Amniotic epithelial cell (primary cell): ENCODE measurements at regions not wholly inside any gene's neighbourhood (a gene's known extent, or its start where the extent isn't known, plus 50 kb on each side); places are given as distances from the start of the nearest gene placed in this dataset.

Experiments used
- DNase-seq: peaks from one replicate; pipeline ENCODE4 v3.0.0-alpha.2; 2010; ENCODE audit warnings: low read depth

DNA sequence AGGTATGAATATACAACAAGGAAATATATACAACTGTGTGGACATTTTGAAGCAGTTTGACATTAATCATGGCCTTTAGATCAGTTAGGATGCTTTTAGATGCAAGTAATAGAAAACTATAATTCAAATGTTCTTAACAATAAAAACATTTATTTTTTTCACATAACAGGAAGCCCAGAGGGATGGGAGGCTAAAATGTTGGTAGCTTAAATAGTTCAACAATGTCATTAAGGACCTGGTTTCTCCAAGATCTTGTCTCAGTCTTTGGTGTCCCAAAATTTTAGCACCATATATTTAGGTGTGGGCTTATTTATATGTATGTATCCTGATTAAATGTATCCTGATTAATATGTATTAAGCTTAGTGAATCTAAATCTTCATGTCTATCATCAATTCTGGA is 292.4 kb downstream of the NUAK1 start:
- DNase-seq, result no peak

DNA sequence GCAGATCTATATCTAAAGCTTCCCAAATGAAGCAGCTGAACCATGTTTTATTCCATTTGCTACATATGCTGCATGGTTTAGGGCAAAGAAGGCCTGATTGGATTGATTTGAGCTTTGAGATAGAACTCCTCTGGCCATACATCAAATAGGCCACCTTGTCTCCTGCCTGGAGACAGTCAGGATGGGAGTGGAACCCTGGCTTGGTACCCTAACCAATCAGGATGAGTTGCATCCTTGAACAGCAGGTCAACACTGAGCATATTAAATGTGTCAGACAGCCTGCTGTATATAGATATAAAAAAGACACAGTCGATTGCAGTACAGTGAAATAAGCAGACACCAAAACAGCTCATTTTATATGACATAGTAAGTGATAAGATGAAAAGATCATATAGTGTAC is 291.7 kb downstream of the NUAK1 start:
- DNase-seq, result no peak

DNA sequence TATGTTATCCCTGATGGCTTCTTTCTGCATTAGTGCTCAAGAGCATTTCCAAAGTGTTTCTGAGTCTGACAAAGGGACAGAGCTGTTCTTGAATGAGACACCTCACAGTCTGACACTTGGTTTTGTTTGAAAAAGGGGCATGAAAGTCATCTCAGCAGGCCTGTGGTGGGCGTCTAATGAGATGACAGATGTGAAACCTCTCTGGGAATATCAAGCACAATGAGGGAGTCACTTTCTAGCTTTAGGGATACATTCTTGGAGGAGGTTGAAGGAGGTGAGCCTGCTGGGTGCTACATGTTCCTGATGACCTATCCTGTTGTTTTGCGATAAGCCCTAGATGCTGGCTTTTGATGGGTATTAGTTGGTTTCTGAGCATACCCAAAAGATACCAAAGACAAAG is 290.5 kb downstream of the NUAK1 start:
- DNase-seq, result no peak

DNA sequence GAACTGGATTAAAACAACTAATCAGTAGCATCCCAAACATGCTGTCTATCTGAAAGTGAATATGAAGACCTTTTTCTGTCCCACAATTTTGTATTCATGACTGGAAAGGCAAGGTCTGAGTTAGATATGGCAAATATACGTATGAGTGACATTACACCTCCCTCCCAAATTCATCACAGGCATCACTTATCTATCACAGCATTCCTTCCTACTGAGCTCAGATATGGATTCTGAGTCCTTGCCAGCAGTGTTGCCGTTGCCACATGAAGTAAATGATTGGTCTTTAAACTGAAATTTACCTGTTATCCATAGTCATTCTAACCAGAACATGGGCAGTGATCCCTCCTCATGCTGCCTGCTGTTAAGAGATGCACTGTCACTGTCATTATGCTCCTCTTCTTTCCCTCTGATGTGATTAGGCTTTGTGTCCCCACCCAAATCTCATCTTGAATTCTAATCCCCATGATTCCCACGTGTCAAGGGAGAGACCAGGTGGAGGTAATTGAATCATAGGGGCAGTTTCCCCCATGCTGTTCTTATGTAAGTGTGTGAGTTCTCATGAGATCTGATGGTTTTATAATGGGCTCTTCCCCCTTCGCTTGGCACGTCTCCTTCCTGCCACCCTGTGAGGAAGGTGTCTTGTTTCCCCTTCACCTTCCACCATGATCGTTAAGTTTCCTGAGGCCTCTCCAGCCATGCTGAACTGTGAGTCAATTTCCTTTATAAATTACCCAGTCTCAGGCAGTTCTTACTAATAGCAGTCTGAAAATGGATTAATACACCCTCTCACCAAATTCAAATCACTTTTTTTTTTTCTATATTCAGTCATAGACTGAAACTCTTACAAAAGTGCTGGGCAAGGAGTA is 288.4 kb downstream of the NUAK1 start:
- peak; percentile 9 for DNase-seq

DNA sequence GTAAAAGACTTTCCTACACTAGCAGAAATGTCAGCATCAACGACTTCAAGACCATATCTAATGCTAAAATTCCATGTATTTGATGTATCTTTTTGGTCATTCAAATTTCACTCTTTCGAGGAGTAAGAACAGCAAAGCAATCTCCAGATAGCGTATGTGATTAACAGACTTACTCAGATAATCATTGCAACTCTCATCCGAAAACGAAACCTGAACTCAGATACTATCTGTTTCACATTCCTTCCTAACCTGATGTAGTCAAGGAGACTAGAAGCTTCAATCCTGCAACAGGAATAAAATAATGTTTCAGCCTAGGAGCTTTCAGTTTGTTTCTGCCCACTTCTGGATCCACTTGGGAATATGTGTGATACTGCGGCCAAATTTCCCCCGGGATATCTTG is 286.3 kb downstream of the NUAK1 start:
- DNase-seq, result no peak

DNA sequence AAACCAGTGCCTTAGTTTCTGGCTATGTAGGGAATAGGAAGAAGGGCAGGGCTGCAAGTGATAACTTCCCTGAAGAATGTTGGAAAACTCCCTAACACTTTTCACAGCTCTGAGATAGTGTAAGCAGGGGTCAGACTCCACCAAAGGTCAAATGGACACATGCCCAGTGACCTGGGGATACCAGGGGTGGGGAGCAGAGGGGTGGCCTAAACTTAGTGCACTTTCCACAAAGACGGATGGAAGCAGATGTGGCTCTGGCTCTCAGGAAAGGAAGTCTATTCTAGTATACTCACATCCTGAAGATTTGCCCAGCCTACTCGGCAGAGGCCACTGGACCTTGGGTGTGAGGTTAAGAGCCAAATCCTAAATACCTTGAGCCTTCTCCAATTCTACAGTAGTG is 285.8 kb downstream of the NUAK1 start:
- no peak for DNase-seq

DNA sequence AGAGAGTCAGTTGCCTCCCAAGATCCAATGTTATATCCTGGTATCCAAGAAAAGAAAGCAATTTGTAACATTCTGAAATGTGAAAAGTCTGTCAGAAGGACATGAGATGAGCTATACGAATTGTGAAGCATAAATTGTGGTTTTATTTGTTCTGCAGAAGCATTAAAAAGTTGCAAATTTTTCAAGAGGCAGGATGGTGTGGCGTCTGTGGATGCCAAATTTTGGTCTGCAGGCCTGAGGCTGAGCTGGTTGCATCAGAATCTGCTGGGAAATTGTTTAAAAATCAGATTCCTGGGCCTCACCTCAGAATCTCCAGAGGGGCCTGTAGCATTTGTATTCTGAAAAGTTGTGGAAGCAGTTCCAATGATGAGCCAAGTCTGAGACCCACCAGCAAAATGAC is 284.7 kb downstream of the NUAK1 start:
- no peak for DNase-seq

DNA sequence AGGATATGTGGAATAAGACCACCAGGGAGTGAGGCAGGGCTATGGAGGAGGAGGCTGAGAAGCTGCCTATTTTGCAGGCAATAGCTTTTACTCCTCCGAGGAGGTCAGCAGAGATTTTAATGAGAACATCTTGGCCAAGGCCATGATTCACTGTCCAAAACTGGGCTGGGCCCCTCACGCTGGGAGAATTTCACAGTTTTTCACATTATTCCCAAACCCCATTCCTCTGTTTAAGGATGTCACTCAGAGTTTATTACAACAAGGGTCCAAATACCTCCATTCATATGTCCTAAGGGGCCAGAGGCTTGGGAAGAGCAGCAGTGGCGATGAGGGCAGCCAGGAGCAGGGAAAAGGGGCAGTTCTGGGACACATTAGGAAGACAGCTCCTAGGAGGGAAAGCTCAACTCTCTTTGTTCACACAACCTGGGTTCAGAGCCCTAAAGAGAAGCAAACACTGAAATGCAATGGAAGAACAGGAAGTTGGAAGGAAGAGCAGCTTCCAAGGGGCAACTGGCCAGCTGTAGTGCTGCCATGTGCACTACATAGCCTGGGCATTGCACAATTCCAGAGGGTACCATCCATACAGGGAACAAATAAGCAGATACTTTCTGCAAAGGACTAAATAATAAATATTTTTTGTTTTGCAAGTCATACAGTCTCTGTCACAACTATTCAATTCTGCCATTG is 283.2 kb downstream of the NUAK1 start:
- DNase-seq, result no peak

DNA sequence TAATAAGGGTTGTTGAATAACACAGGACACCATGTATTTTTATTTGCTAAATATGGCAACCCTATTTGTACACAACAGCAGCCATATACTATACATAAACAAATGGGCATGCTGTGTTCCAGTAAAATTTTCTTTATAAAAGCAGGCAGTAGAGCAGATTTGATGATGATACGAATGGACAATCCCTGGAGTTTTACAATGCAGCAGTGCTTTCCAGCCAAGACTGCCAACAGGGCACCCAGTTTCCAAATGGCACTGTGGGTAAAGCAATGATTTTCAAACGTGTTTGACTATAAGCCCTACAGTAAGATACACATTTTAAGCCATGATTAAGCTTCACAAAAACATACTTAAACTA is 282.7 kb downstream of the NUAK1 start:
- no peak for DNase-seq

DNA sequence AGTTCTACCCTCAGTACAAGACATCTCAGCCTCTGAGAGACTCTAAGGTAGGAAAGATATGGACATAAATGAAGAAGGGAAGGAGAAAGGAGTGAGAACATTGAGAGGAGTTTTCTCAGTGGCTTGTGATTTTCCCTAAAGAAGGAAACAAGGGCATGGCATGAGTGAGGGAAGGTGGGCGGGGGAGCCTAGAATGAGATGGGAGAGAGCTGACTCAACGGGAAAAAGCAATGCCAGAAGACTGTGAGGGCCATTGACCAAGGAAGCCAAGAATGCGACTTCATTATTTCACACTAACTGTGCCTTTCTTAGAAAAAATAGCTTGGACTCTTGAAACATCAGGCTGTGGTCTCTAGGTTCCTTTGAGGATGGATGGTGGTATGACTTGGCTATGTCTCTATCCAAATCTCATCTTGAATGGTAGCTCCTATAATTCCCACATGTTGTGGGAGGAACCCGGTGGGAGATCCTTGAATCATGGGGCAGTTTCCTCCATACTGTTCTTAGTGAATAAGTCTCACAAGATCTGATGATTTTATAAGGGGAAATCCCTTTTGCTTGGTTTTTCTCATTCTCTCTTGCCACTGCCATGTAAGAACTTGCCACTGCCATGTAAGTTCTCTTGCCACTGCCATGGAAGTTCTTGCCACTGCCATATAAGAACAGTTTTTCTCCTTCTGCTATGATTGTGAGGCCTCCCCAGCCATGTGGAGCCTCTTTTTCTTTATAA is 279.6 kb downstream of the NUAK1 start:
- no peak for DNase-seq

DNA sequence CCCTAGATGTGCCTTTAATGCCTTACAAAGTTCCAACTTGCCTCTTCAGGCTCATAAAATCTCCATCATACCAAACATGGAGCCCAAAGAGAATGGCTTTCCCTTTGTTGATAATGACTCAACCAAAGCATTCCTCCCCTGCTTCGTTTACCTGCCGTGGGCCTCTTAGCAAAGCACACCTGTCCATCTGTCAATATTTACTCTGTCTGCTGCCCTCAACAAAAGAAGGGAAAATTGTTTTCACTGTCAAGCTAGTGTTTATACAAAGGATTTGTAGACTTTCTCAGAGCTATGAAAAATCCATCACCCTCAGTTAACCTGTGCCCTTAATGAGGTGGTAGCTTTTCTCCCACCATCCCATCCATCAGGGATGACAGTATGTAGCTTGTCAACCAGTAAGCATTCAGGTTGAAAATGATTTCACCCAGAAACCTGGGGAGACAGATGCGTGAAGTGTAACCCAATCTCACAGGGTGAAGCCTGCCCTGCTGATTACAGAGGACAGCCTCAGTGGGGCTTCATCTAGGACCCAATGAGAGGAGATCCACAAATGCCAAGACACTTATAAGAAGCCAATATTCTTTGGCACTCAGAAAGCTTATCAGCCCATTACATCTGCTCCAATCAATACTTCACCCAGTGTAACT is 278.1 kb downstream of the NUAK1 start:
- no peak for DNase-seq

DNA sequence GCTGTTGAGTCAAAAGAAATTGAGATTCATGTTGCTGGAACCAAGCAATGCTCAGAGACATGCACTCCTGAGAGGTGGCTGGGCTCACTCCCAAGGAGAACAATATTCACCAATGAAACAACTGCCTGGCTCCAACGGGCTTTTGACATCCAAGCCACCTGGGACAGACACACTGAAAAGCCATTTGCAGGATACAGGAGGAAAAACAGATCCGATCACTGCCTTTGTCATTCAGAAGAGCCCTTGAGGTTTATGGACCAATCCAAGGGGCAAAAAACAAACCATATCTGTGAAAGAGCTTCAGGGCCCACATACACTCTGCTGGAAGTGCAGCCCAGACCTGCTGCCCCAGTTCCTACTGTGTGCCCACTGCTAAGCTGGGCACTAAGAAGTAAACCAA is 277.5 kb downstream of the NUAK1 start:
- DNase-seq, result no peak

DNA sequence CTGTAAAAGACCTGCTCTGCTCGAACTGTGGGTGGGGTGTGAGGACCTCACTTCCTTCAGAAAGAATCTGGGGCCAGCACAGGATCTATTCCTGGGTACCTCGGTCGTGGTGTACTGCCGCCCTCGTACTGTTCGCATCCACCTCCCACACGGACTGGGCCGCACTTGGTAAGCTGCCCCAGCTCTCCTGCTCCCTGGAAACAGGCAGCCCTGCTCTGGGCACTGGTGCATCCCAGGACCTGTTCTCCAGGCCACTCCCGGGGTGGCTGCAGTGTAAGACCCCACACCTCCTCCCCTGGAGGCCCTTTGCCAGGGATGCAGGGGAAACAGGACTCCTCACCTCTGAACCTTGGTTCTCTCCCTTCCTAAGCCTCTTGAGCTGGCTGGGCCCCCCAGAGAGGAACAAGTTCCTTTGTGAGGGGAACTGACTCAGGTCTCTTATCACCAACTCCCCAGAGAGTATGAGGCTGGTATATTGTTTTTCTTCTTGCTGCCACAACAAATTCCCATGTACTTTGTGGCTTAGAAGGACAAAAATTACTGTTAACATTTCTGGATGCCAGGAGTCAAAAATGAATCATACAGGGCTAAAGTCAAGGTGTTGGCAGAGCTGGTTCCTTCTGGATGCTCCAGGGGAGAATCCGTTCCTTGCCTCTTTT is 276.5 kb downstream of the NUAK1 start:
- DNase-seq, result peak; percentile 28

DNA sequence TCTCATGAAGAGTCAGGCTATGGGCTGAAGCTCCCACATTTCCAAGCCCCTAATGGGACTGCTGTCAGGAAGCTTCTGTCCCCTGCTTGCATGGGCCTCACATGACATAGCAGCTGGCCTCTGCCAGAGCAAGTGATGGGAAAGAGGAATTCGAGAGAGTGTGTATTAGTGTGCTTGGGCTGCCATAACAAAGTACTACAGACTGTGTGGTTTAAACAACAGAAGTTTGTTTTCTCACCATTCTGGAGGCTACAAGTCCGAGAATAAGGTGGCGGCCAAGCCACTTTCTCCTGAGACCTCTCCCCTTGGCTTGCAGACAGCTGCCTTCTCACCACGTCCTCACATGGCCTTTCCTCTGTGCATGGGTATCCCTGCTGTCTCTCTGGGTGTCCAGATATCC is 274.4 kb downstream of the NUAK1 start:
- no peak for DNase-seq

DNA sequence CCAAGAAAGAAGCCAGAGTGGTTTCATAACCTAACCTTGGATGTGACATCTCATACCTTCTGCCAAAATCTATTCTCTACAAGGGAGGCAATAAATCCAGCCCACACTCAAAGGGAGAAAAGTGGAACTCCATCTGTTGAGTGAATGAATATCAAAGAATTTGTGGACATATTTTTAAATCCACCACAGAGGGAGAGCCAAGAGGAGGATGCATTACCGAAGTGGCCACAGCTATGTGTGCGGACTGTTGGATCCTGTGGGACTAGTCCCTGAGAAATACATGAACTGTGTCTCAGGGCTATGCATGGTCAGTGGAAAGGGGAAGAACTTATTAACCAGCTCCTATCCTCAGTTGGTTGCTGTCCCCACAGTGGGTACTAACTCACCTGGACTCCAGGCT is 273.9 kb downstream of the NUAK1 start:
- no peak for DNase-seq

DNA sequence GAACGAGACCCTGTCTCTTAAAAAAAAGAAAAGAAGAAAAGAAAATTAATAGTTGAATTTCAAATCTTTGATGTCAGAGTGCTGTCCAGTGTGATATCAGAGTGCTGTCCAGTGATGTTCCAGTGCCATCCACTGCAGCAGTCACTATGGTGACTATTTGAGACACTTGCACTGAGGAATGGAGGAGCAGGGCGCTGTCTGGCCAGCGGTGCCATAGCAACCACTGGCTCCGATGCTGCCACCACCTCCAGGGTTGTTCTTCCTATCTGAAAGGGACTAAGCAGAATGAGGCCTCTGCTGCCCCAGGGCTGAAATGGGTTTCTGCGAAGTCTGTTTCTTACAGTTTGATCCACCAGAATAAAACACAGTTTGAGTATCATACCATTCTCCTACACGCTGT is 272.9 kb downstream of the NUAK1 start:
- DNase-seq, result no peak

DNA sequence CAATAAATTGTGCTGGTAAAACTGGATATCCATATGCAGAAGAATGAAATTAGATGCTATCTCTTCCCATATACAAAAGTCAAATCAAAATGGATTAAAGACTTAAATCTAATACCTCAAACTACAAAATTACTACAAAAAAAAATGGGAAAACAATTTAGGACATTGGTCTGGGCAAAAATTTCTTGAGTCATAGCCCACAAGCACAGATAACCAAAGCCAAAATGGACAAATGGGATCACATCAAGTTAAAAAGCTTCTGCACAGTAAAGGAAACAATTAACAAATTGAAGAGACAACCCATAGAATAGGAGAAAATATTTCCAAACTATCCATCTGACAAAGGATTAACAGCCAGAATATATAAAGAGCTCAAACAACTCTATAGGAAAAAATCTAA is 264.6 kb downstream of the NUAK1 start:
- peak; percentile 24 for DNase-seq

DNA sequence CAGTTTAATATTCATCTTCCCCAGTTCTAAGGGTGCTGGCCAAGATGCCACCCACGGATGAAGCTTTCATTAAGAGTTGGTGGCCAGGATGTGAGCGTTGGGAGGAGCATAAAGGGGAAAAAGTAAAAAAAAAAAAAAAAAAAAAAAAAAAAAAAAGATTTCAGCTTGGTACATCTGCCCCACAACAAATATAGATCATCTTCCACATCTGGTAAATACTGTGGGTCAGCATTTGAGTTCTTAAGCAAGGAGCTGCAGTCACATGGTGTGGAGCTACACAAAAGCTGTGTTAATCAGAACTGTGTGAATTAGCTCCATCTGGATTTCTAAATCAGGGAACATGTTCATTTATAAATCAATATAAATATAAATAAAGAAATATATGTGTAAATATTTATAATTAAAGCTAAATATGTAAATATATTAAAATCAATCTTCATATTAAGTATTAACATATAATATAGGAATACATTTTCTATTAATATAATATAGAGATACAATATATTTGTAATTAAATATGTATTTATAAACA is 262.3 kb downstream of the NUAK1 start:
- peak; percentile 21 for DNase-seq

DNA sequence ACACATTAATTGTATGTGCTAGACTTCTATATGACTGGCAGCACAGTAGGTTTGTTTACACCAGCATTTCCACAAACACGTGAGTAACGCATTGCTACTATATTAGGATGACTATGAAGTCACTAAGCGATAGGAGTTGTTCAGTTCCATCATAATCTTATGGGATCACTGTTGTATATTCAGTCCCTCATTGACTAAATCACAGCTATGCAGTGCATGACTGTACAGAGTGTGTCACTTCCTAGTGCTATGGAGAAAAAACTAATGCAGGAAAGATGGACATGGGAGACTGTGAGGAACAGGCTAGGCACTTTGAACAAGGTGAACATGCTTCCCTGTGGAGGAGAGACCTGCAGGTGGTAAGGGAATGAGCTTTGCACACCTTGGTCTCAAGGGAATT is 259.8 kb downstream of the NUAK1 start:
- no peak for DNase-seq

DNA sequence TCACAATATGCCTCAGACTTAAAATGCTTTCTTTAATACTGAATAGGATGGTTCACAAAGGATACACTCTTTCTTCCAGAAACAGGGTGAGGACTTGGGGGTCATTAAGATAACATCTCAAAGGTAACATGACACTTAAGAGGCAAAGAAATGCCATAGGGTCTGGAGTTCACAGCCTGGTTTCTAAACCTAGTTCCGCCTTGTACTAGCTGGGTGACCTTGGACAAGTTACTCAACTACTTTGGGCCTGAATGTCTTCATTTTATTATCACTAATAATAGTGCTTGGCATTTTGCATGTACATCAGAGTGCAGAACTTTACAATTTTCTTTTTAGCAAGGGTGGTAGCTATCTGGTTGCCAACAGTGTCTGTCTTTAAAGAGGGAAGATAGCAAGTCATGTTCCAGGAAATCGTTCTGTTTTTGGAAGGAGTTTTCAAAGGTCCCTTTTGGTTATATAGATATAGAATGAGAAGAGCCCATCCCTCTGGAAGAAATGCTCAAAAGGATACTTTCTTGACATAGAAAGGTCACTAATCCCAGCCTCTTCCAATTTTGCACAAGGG is 257.8 kb downstream of the NUAK1 start:
- DNase-seq, result no peak

DNA sequence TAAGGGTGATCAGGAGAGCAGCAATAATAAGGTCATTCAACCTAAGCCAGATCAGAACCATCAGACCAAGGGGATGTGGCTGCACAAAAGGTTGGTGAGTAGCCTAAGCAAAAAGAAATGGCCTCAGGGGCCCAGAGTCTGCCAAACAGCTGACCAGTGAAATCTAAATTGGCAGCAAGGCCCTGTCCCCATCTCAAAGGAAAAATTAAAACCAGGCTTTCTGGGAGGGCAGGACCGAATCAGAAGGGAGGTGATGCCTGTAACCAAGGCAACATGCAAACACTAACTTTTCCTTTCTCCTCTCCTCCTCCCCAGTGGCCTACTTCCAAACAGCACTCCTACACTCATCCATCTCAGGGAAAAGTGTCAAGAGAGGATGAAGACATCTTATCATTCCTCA is 256.4 kb downstream of the NUAK1 start:
- DNase-seq, result peak; percentile 76
